Panc1 (cell line): ENCODE measurements at regions not wholly inside any gene's neighbourhood (a gene's known extent, or its start where the extent isn't known, plus 50 kb on each side); places are given as distances from the start of the nearest gene placed in this dataset.

ENCODE experiments used
- ATAC-seq: fragments of 200-7000 bp; cut with Tn5 transposase; 2 replicates; pipeline ENCODE4 v1.9.1; 2020; ENCODE audit warnings: mild to moderate bottlenecking, moderate library complexity
- BruUV-seq: library from RNA; stranded (reverse); fragments of 400-500 nt; replicated peaks from 2 replicates; lab custom pipeline; 2021; lab: Mats Ljungman, UMichigan
- CTCF ChIA-PET: fragments of 300-600 bp; sonication (Branson Sonifier 250); formaldehyde crosslinking; loops from one replicate; lab custom pipeline; 2022; ENCODE audit warnings: antibody characterized with exemption; lab: Charles Lee
- POLR2A ChIA-PET: fragments of 300-600 bp; sonication (Branson Sonifier 250); formaldehyde crosslinking; loops from one replicate; lab custom pipeline; 2022; ENCODE audit warnings: antibody characterized with exemption; lab: Charles Lee
- DNase-seq: peaks from one replicate; pipeline ENCODE4 v3.0.0-alpha.2; 2010; ENCODE audit warnings: low read depth, low spot score
- H3K27ac ChIP-seq: 2 replicates; pipeline ENCODE4 v1.5.1; 2011; ENCODE audit warnings: mild to moderate bottlenecking, low read length, inconsistent platforms
- H3K27me3 ChIP-seq: fragments of 200-500 bp; sonication (Bioruptor generic); 2 replicates; pipeline ENCODE4 v1.6.0; 2014; ENCODE audit warnings: low read length, inconsistent platforms; ENCODE audit not compliant: control insufficient read depth, insufficient read depth
- H3K36me3 ChIP-seq: fragments of 200-500 bp; sonication (Bioruptor generic); 2 replicates; pipeline ENCODE4 v1.5.1; 2014; ENCODE audit warnings: inconsistent platforms, mild to moderate bottlenecking, low read length, moderate library complexity; ENCODE audit not compliant: control insufficient read depth, insufficient read depth
- H3K4me1 ChIP-seq: 2 replicates; pipeline ENCODE4 v1.5.1; 2011; ENCODE audit warnings: inconsistent platforms, mild to moderate bottlenecking, low read length, moderate library complexity; ENCODE audit not compliant: control insufficient read depth, insufficient read depth
- H3K4me3 ChIP-seq, 2 experiments: 2 replicates each; pipeline ENCODE4 v1.5.1; 2011 to 2012; ENCODE audit warnings: low read depth in 2 of 2, low read length in 2 of 2, mild to moderate bottlenecking in 2 of 2, inconsistent platforms in 1 of 2, moderate library complexity in 1 of 2
- H3K9me3 ChIP-seq: fragments of 200-500 bp; sonication (Bioruptor generic); 2 replicates; pipeline ENCODE4 v1.5.1; 2014; ENCODE audit warnings: low read depth, mild to moderate bottlenecking, inconsistent platforms, low read length, moderate library complexity; ENCODE audit not compliant: control insufficient read depth, insufficient read depth
- CTCF ChIP-seq: fragments of 450-650 bp; IDR thresholded peaks from 2 replicates; pipeline ENCODE4 v1.5.1; 2017; ENCODE audit warnings: mild to moderate bottlenecking
- POLR2AphosphoS5 ChIP-seq: IDR thresholded peaks from 2 replicates; pipeline ENCODE4 v1.6.1; 2012; ENCODE audit warnings: mild to moderate bottlenecking, low read depth, low read length, moderate library complexity
- REST ChIP-seq, 2 experiments: IDR thresholded peaks; 2 replicates each; pipeline ENCODE4 v1.6.1; 2011 to 2012; ENCODE audit warnings: low read depth in 2 of 2, control low read depth in 1 of 2, low read length in 1 of 2, mild to moderate bottlenecking in 1 of 2, moderate library complexity in 1 of 2; ENCODE audit not compliant: insufficient read depth in 1 of 2
- SIN3A ChIP-seq: IDR thresholded peaks from 2 replicates; pipeline ENCODE4 v1.6.1; 2012; ENCODE audit warnings: low read depth, mild to moderate bottlenecking, low read length, moderate library complexity, borderline replicate concordance; ENCODE audit not compliant: insufficient read depth
- TCF7L2 ChIP-seq: IDR thresholded peaks from 2 replicates; pipeline ENCODE4 v1.6.1; 2011; ENCODE audit warnings: mild to moderate bottlenecking, low read depth, low read length, inconsistent platforms
- in situ Hi-C: cut with HindIII; loops from 2 replicates; pipeline ENCODE4 v1.10.0; 2016; ENCODE audit warnings: low sequenced_read_pairs, low pct_unique_long_range_greater_than_20kb
- intact Hi-C: fragments of 100-400 bp; cut with micrococcal nuclease; formaldehyde crosslinking; loops from one replicate; pipeline ENCODE4 v1.10.0; 2022; ENCODE audit not compliant: unreplicated experiment

- DNase-seq = no peak
- Histone ChIP-seq H3K36me3 (no peaks in the 10 kb centered on the region), H3K27me3 (no peaks in the 10 kb centered on the region), H3K4me1 (no peaks in the 10 kb centered on the region), H3K4me3 (no peak overlapping the region), H3K27ac (no peak overlapping the region), H3K9me3 (no peaks in the 10 kb centered on the region)
- intact Hi-C loops (no loop called here), in situ Hi-C loops (no loop called here)
- ChIA-PET CTCF (no interaction called here), POLR2A (no interaction called here)
- no peak for ATAC-seq
- BruUV-seq = no TSS peak
- TF ChIP-seq POLR2AphosphoS5 (no peak), CTCF (no peak), SIN3A (no peak), REST (IDR thresholded peaks at IDR 0.05; ENCODE audit: insufficient read depth in 1 of 2, low read depth in 2 of 2, low read length in 1 of 2) (no peak), TCF7L2 (no peak)
Observed at GRCh38 chr4:133046156-133046555, 102.9 kb upstream of the PCDH10 start.

- BruUV-seq = no TSS peak
- no peaks in the 10 kb centered on the region for H3K36me3 ChIP-seq
- no peaks in the 10 kb centered on the region for H3K9me3 ChIP-seq
- H3K27ac ChIP-seq = no peak overlapping the region
- no peak overlapping the region for H3K4me3 ChIP-seq
- DNase-seq (no peak), ATAC-seq (no peak)
- ChIA-PET POLR2A (no interaction called here), CTCF (no interaction called here)
- no peaks in the 10 kb centered on the region for H3K4me1 ChIP-seq
- in situ Hi-C loops = no loop called here
- intact Hi-C loops = no loop called here
- TF ChIP-seq SIN3A (no peak), TCF7L2 (no peak), CTCF (no peak), REST (IDR thresholded peaks at IDR 0.05; ENCODE audit: insufficient read depth in 1 of 2, low read depth in 2 of 2, low read length in 1 of 2) (no peak), POLR2AphosphoS5 (no peak)
- H3K27me3 ChIP-seq = no peaks in the 10 kb centered on the region
Observed at GRCh38 chr4:133058701-133059100, 90.4 kb upstream of the PCDH10 start.
